ENCODE measurements at regions not wholly inside any gene's neighbourhood (a gene's known extent, or its start where the extent isn't known, plus 50 kb on each side); places are given as distances from the start of the nearest gene placed in this dataset.
"Not testable (repeated sequence)": the region's sequence is repeated elsewhere in the genome, so short reads cannot be mapped to it uniquely, and the experiment has no call there.

- Histone ChIP-seq H4K20me1 (ENCODE audit: insufficient read depth) (no peaks in the 10 kb centered on the region), H3K27ac (no peak overlapping the region), H3K79me2 (ENCODE audit: insufficient read depth, low read depth) (no peaks in the 10 kb centered on the region), H3K9ac (no peak overlapping the region), H3K36me3 (ENCODE audit: insufficient read depth) (no peaks in the 10 kb centered on the region), H2AFZ (ENCODE audit: low read depth) (no peak overlapping the region), H3K27me3 (ENCODE audit: insufficient read depth, low read depth) (no peaks in the 10 kb centered on the region), H3K4me3 (IDR thresholded peaks at IDR 0.05; ENCODE audit: insufficient read depth, low read depth, low read length) (no peak overlapping the region), H3K4me2 (no peak overlapping the region), H3K4me1 (ENCODE audit: low read depth, poor library complexity, severe bottlenecking) (no peaks in the 10 kb centered on the region)
- no peak for TF ChIP-seq CTCF (conservative IDR thresholded peaks at IDR 0.05; ENCODE audit: low read depth, low read length)
Measured at GRCh38 chr17:437545-437944, 84.9 kb upstream of the RPH3AL start.

- TF ChIP-seq CTCF (conservative IDR thresholded peaks at IDR 0.05; ENCODE audit: low read depth, low read length): no peak
- H2AFZ ChIP-seq (ENCODE audit: low read depth): no peak overlapping the region
- H3K4me1 ChIP-seq (ENCODE audit: low read depth, poor library complexity, severe bottlenecking): no peaks in the 10 kb centered on the region
- H4K20me1 ChIP-seq (ENCODE audit: insufficient read depth): no peaks in the 10 kb centered on the region
- H3K27ac ChIP-seq: no peak overlapping the region
- H3K9ac ChIP-seq: no peak overlapping the region
- no peaks in the 10 kb centered on the region for H3K36me3 ChIP-seq (ENCODE audit: insufficient read depth)
- H3K4me3 ChIP-seq (IDR thresholded peaks at IDR 0.05; ENCODE audit: insufficient read depth, low read depth, low read length): no peak overlapping the region
- no peaks in the 10 kb centered on the region for H3K79me2 ChIP-seq (ENCODE audit: insufficient read depth, low read depth)
- no peak overlapping the region for H3K4me2 ChIP-seq
- H3K27me3 ChIP-seq (ENCODE audit: insufficient read depth, low read depth): no peaks in the 10 kb centered on the region
Measured at GRCh38 chr17:436571-436970, 84.0 kb upstream of the RPH3AL start.

GRCh38 chr17:432471-432870, 79.9 kb upstream of the RPH3AL start:
- H3K9ac ChIP-seq; H3K79me2 ChIP-seq (ENCODE audit: insufficient read depth, low read depth); H3K4me3 ChIP-seq (IDR thresholded peaks at IDR 0.05; ENCODE audit: insufficient read depth, low read depth, low read length); H2AFZ ChIP-seq (ENCODE audit: low read depth); H3K36me3 ChIP-seq (ENCODE audit: insufficient read depth); H3K4me1 ChIP-seq (ENCODE audit: low read depth, poor library complexity, severe bottlenecking); H3K4me2 ChIP-seq; H3K27ac ChIP-seq; H3K27me3 ChIP-seq (ENCODE audit: insufficient read depth, low read depth); H4K20me1 ChIP-seq (ENCODE audit: insufficient read depth): not testable (repeated sequence)

- no peaks in the 10 kb centered on the region for H3K4me1 ChIP-seq (ENCODE audit: low read depth, poor library complexity, severe bottlenecking)
- H3K4me3 ChIP-seq (IDR thresholded peaks at IDR 0.05; ENCODE audit: insufficient read depth, low read depth, low read length): no peak overlapping the region
- no peaks in the 10 kb centered on the region for H3K79me2 ChIP-seq (ENCODE audit: insufficient read depth, low read depth)
- no peak overlapping the region for H3K27ac ChIP-seq
- no peak overlapping the region for H3K4me2 ChIP-seq
- no peak overlapping the region for H3K9ac ChIP-seq
- H4K20me1 ChIP-seq (ENCODE audit: insufficient read depth): no peaks in the 10 kb centered on the region
- H2AFZ ChIP-seq (ENCODE audit: low read depth): no peak overlapping the region
- H3K27me3 ChIP-seq (ENCODE audit: insufficient read depth, low read depth): no peaks in the 10 kb centered on the region
- no peak for TF ChIP-seq CTCF (conservative IDR thresholded peaks at IDR 0.05; ENCODE audit: low read depth, low read length)
- H3K36me3 ChIP-seq (ENCODE audit: insufficient read depth): no peaks in the 10 kb centered on the region
Measured at GRCh38 chr17:431494-431893, 78.9 kb upstream of the RPH3AL start.

- Histone ChIP-seq H3K27me3 (ENCODE audit: insufficient read depth, low read depth) (no peaks in the 10 kb centered on the region), H3K27ac (no peak overlapping the region)
- TF ChIP-seq CTCF (conservative IDR thresholded peaks at IDR 0.05; ENCODE audit: low read depth, low read length): no peak
Measured at GRCh38 chr17:429589-429988, 77.0 kb upstream of the RPH3AL start.

More at GRCh38 chr17:429589-429988, 77.0 kb upstream of the RPH3AL start:
- Histone ChIP-seq H3K36me3 (ENCODE audit: insufficient read depth) (no peaks in the 10 kb centered on the region), H3K4me2 (no peak overlapping the region), H3K9ac (no peak overlapping the region), H4K20me1 (ENCODE audit: insufficient read depth) (no peaks in the 10 kb centered on the region), H3K79me2 (ENCODE audit: insufficient read depth, low read depth) (no peaks in the 10 kb centered on the region), H3K4me1 (ENCODE audit: low read depth, poor library complexity, severe bottlenecking) (no peaks in the 10 kb centered on the region), H3K4me3 (IDR thresholded peaks at IDR 0.05; ENCODE audit: insufficient read depth, low read depth, low read length) (no peak overlapping the region), H2AFZ (ENCODE audit: low read depth) (no peak overlapping the region)

Data from KMS-11 (cell line).